HG03442 (cell line): ENCODE measurements at regions not wholly inside any gene's neighbourhood (a gene's known extent, or its start where the extent isn't known, plus 50 kb on each side); places are given as distances from the start of the nearest gene placed in this dataset.
"Not testable (repeated sequence)": the region's sequence is repeated elsewhere in the genome, so short reads cannot be mapped to it uniquely, and the experiment has no call there.

Source experiments
- ATAC-seq: cut with Tn5 transposase; IDR thresholded peaks from one replicate; pipeline ENCODE4 v1.9.1; 2021; ENCODE audit warnings: mild to moderate bottlenecking, moderate library complexity; ENCODE audit not compliant: unreplicated experiment

- ATAC-seq = no peak
These were observed 1080.5 kb upstream of the FOXG1 start for GRCh38 chr14:27686137-27686536.

DNA sequence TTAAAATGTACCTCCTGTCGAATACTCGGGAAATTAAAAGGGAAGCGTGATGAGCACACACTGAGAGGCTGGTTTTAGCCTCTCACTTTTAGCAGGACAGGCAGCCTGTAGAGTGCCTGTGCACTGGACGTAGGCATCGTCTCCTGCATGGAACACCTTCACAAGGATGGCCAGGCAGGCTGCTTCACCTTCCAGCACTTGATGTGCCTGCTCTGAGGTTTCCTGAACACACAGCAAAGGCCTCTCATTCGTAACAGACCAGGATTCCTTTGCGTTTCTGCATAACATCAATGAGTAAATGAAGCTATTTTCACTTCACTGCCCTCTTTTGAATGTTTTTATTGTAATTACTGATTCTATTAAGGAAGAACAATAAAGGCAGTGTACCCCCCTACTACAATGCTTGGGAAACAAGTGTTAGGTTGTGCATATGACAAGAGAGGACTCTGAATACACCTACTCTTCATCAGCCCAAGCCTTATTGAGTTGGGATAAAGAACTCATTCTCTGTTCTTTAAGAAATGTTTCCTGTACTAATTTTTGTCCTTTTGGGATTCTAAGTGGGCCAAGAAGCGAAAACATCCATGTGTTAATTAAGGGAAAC, 1077.6 kb upstream of the FOXG1 start:
- no peak for ATAC-seq

GRCh38 chr14:27712364-27712763, 1054.2 kb upstream of the FOXG1 start:
- ATAC-seq = no peak

GRCh38 chr14:27715561-27715960, 1051.0 kb upstream of the FOXG1 start:
- ATAC-seq = no peak

DNA sequence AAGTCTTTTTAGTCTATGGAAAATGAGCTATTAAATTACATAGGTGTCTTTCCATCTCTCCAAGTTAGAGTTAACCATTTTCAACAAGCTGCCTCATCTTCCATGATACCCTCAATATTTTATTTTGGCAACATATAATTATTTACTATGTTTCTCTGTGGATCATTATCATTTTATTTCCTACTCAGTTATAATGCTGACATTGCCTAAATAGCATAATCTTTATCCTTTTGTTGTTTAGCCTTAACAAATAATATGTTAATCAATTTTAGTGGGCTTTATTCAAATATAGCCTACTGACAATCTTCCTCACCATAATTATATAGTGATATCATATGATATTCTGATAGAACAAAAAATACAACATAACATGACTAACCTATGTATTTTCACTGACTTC, 1044.8 kb upstream of the FOXG1 start:
- ATAC-seq = no peak

- ATAC-seq = no peak
These were observed 1041.1 kb upstream of the FOXG1 start for GRCh38 chr14:27725482-27725881.

GRCh38 chr14:27727251-27727770, 1039.3 kb upstream of the FOXG1 start:
- ATAC-seq = no peak

DNA sequence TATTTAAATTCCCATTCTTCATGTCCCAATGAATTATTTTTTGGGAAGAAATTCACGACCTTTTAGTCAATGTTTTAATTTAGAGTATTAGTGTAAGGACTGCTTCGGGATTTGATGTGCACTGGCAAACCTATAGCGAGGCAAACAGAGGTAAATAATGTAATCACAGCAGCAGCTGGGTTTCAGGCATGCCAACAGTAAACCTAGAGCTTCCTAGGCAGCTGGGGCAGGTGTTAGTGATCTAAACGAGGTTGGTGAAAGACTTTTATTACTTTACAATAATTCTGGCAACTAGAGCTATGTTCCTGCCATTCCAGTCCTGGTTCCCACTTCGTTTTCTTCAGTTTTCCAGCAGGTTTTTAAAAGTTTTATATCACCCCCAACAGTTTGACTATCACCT, 1036.4 kb upstream of the FOXG1 start:
- ATAC-seq = no peak

DNA sequence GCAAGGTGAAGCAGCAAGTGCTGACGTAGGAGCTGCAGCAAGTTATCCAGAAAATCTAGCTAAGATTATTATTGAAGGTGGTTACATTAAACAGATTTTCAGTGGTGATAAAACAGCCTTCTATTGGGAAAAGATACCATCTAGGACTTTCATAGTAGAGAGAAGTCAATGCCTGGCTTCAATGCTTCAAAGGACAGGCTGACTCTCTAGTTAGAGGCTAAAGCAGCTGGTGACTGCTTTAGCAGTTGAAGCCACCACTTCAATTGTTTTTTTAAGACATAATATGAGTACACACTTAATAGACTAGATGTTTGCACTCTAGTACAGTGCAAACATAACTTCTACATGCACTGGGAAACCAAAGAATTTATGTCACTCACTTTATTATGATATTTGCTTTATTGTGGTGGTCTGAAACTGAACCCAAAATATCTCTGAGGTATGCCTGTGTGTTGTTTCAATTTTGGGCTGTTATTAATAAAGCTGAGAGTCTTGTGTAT, 1026.9 kb upstream of the FOXG1 start:
- no peak for ATAC-seq

DNA sequence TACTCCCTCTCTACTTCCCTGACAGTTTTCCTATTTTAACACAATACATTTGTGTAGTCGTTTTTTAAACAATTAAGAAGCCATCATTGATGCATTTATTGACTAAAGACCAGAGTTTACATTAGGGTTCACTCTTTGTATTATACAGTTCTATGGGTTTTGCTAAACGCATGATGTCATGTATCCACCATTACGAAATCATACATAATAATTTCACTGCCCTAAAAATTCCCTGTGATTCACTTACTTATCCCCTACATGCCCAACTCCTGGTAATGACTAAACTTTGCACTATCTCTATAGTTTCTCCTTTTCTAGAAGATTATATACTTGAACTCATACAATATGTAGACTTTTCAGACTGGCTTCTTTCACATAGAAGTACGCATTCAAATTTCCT, 1016.5 kb upstream of the FOXG1 start:
- ATAC-seq = no peak

DNA sequence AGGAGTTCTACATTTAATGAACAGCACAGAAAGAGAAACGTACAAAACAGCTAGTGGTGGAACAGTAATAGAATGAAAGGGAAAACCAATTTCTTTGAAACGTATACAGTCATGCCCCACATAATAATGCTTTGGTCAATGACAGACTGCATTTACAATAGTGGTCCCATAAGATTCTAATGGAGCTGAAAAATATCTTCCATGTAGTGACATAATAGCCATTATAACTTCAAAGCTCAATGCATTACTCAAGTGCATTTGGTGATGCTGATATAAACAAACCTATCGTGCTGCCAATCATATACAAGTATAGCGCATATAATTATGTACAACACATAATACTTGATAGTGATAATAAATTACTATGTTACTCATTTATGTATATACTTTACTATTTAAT, 1008.9 kb upstream of the FOXG1 start:
- not testable (repeated sequence) for ATAC-seq

GRCh38 chr14:27760367-27760766, 1006.2 kb upstream of the FOXG1 start:
- ATAC-seq = not testable (repeated sequence)

GRCh38 chr14:27799066-27800028, 967.2 kb upstream of the FOXG1 start:
- ATAC-seq = not testable (repeated sequence)

GRCh38 chr14:27817746-27818430, 948.7 kb upstream of the FOXG1 start:
- ATAC-seq = not testable (repeated sequence)

- not testable (repeated sequence) for ATAC-seq
These were observed 940.4 kb upstream of the FOXG1 start for GRCh38 chr14:27826149-27826548.

DNA sequence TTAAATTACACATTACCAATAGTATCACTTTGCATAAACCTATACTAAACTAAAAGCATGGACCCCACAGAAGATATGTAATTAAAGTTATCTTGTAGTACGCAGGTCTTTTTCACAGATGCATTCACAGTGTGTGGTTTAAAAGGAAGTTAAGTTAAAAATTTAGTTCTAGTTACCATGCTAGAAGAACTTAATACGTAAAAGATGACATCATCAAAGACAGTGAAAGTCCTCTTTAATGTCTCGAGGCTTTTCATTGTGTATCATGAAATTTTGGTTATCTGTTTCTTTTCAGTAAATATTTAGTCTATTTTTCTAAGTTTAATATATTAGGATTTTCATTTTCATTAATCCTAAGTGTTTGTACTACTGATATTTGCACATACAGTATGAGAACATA, 934.6 kb upstream of the FOXG1 start:
- not testable (repeated sequence) for ATAC-seq

GRCh38 chr14:27833001-27833400, 933.6 kb upstream of the FOXG1 start:
- not testable (repeated sequence) for ATAC-seq

GRCh38 chr14:27836386-27836785, 930.2 kb upstream of the FOXG1 start:
- ATAC-seq = no peak

DNA sequence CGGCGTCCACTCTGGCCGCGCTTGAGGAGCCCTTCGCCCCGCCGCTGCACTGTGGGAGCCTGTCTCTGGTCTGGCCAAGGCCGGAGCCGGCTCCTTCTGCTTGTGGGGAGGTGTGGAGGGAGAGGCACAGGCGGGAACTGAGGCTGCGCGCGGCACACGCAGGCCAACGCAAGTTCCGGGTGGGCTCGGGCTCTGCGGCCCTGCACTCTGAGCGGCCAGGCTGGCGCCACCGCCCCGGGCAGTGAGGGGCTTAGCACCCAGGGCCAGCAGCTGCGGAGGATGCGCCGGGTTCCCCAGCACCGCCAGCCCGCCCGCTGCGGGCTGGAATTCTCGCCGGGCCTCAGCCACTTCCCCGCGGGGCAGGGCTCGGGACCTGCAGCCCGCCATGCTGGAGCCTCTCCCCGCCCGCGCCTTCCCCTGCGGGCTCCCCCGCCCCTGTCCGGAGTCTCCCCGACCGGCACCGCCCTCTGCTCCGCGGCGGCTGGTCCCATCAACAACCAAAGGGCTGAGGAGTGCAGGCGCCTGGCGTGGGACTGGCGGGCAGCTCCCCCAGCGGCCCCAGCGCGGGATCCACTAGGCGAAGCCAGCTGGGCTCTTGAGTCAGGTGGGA, 921.2 kb upstream of the FOXG1 start:
- no peak for ATAC-seq

DNA sequence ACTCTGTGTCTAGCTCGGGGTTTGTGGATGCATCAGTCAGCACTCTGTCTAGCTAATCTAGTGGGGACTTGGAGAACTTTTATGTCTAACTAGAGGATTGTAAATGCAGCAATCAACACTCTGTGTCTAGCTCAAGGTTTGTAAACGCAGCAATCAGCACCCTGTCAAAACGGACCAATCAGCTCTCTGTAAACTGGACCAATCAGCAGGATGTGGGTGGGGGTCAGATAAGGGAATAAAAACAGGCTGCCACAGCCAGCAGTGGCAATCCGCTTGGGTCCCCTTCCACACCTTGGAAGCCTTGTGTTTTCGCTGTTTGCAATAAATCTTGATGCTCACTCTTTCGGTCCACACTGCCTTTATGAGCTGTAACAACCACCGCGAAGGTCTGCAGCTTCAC, 920.7 kb upstream of the FOXG1 start:
- ATAC-seq = no peak

GRCh38 chr14:27847480-27847879, 919.1 kb upstream of the FOXG1 start:
- ATAC-seq = not testable (repeated sequence)
